Amygdala (tissue), 56 donors: ENCODE measurements at regions not wholly inside any gene's neighbourhood (a gene's known extent, or its start where the extent isn't known, plus 50 kb on each side); places are given as distances from the start of the nearest gene placed in this dataset.

Experiments used
- DNase-seq, 56 donors: peaks; one replicate each; lab custom pipeline; 2025; lab: John Stamatoyannopoulos, UW

DNA sequence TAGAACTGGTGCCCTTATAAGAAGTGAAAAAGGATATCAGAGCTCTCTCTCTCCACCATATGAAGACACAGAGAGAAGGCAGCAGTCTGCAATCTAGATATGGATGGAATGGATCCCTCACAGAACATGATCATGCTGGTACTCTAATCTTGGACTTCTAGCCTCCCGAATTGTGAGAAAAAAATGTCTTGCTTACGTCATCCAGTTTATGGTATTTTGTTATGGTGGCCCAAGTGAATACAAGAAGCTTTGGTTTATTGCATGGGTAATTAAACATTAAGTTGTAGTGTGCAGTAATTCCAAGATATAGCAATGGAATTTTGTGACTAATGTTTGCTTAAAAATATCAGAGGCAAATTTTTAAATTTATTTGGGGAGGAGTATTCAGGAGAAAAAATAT is 1667.4 kb upstream of the SLC39A10 start:
- no peak for DNase-seq

DNA sequence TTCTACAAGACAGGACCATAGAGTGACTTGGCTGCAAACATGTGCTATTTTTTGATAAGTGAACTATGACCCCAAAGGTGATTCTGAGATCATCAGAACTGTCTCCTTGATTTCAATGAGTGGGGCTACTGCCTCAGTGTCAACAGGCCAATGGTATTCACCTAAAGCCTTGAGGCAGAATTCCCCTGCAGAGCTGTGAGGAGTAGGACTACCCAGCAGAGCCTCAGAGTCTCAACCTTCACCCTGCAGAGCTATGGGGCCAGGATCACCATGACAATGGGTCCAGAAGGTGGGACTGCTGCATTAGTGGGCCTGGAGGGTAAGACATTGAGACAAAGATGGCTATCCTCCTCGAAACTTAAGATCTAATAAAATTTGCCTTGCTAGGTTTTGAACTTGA is 1668.2 kb upstream of the SLC39A10 start:
- DNase-seq: no peak

DNA sequence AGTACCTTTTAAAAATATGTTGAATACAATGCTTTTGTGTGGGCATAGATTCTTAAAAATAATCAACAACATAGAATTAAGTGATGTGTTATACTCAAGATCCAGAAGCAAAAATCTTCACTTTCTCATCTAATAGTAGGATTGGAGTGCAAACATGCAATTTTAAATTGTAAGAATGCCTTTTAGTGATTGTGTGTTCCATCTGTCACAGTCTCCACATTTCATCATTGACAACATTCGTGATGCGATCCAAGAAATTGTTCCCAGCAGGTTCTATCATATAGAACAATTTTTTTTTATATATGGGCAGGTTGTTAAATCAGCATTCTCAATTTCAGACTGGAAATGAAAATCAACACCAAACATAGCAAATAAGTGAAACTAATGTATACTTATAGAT is 1671.8 kb upstream of the SLC39A10 start:
- no peak for DNase-seq

DNA sequence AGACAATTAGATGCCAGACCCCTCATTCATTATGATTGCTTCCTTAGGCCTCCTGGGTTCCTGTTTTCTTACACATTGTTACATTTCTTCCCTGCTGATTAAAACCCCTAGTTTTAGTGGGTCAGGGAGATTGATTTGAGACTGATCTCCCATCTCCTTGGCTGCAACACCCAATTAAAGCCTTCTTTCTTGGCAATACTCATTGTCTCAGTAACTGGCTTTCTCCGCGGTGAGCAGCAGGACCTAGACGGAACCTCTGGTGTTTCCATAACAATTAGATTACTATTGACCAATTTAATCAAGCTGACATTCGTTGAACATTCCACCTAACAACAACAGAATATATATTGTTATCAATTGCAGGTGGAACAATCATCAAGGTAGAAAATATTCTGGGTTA is 1676.4 kb upstream of the SLC39A10 start:
- no peak for DNase-seq

DNA sequence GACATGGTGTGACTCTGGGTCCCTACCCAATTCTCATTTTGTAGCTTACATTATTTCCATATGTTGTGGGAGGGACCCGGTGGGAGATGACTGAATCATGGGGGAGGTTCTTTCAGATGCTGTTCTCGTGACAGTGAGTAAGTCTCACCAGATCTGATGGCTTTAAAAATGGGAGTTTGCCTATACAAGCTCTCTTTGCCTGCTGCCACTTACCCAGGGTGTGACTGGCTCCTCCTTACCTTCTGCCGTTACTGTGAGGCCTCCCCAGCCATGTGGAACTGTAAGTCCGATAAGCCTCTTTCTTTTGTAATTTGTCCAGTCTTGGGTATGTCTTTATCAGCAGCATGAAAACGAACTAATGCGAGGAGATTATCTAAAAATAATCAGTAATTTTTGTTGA is 1683.2 kb upstream of the SLC39A10 start:
- DNase-seq: no peak

DNA sequence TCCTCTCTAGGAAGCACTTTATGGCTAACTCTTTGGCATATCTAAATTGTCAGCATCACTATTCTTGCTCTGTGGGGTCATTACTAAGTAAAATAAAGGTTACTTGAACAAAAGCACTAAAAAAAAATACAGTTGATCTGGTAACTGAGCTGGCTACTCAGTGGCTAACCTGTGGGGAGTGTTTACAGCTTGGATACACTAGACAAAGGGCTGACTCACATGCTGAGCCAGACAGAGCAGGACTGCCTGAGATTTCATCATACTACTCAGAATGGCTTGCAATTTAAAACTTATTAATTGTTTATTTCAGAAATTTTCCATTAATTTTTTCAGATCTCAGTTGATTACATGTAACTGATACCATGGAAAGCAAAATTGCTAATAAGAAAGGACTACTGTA is 1690.4 kb upstream of the SLC39A10 start:
- DNase-seq: no peak

DNA sequence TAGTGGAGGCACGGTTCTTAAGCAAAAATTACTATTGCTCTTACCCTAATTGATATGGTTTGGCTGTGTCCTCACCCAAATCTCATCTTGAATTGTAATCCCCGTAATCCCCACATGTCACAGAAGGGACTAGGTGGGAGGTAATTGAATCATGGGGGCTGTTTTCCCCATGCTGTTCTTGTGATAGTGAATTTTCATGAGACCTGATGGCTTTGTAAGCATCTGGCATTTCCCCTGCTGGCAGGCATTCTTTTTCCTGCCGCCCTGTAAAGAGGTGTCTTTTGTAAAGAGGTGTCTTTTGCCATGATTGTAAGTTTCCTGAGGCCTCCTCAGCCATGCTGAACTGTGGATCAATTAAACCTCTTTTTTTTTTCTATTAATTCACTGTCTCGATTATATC is 1691.8 kb upstream of the SLC39A10 start:
- no peak for DNase-seq

DNA sequence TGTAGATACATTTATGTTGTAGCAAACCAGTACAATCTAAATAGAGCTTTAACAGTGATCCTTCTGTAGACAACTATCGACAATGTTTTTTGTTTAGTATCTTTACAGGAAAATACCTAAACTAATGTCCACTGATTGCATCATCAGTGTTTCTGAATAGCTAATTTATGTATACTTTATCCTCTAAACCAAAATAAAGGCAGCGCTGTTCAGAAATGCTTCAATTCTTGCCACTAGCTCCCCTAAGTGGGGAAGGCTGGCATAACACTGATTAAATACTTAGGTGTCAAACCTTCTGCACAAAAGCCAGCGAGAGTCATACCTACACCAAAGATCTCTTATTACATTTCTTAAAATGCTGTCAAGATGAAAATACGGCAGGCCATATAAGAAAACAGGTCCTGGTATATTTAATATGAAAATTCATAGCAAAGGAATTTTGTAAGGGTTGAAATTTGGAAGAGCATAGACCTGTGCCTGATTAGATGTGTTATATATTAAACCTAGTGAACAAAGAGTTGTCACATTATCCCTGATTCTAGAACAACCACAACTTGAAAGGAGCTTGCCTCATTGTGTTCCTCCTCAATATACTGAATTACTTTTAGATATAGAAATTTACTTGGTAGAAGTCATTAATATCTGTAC is 1693.4 kb upstream of the SLC39A10 start:
- DNase-seq: peak in 4 of 56 donors; percentile 2 to 18 (median 4)

DNA sequence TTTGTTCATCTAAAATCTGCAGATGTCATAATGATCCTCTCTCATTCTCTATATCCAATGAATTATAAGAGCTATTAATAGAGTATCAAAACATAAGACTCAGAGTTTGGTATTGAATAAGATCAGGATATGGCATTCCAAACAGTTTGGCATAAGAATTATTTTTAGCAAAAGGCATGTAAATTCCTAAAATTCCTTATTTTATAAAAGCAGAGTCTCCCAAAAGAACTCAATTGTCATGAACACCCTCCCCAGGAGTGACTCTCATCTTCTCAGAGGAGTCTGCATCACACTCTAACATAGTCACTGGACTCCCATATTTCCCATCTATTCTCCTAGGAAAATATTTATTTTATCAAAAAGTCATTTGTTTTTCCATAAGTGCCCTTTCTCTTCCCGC is 1710.2 kb upstream of the SLC39A10 start:
- no peak for DNase-seq

DNA sequence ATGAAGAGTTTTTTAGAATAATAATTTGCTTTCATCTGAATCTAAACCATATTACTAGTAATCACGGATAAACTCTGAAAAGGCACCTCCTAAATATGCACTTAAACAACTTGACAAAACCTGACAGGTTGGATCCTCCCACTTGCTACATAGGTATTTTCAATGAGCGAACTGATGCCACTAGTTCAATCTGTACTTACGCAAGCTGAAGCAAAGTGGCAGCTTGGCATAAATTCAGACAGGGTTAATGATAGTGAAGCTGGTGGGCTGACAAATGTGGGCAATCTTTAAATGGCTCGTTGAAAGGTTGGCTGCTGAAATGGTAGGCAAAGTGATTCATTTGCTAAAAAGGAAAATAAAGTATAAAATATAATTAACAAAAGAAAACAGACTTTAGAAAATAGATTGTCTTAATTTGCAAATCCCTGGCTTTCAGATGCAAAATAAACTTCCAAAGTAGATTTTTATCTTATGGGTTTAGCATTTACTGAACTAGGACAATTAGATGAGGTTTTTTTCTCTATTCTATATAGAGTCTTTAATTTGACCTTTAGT is 1713.5 kb upstream of the SLC39A10 start:
- peak in 1 of 56 donors; percentile 0 for DNase-seq

DNA sequence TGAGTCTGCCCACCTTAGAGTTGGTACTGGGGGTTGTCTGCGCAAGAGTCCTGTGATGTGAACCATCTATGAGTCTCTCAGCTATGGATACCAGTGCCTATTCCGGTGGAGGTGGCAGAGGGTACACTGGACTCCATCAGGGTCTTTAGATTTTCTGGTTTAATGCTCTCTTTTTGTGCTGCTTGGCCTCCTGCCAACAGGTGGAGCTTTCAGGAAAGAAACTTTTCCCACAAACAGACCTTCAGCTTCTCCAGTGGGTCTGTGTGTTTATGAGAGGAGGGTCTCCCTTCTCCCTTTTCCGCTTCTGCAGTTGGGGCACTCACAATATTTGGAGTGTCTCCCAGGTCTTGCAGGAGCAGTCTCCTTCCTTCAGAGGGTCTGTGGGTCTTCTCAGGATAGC is 1721.9 kb upstream of the SLC39A10 start:
- DNase-seq: no peak

DNA sequence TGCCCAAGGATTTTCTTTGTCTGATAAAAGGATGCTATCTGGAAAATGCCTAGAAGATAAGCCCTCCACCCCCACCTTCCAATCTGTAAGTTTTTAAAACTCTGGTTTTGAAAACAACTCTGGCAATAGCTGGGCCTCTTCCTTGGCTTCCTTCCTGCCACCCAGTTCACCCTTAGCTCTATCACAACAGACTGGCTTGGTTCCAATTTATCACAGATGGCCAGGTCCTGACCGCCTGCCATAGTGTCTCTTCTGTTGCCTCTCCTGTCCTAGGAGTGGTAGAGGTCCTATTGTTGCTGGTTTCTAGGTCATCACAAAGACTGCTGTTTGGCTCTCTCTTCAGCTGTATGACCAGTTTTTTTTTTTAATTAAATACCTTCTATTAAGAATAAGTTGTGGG is 1727.9 kb upstream of the SLC39A10 start:
- no peak for DNase-seq

DNA sequence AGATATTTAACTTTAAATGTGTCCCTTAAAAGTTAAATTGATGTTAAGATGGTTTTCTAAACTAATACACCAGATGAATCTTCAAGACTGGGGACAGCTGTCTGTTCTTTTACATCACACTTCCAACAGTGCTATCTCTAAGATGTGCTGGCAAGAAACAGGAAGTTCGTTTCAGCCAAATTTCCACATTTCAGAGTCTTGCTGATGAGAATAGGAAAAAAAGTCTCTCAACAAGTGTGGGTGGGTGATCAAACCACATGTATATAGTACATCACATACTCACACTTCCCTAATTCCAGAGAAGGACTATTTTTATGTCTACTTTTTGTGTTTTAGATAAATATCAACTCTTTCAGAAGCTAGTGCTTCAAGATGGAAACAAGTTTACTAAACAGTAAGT is 1712.8 kb upstream of the TMEFF2 start:
- DNase-seq: no peak

DNA sequence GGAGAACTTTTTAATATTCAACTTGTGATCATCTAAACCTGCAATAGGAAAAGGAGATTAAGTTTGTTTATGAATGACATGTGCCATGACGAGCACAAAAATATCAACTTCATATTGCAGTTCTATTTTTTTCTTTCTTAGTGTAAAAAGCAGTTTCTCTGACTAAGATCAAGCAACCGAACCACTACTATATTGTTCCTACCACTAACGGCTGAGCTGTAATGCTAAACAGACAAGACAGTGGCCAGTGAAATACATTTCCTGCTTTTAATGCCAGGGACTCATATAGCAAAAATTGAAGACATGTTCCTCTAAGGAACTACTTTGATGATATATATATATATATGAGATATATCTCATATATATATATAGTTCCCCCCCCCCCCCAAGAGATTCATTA is 1705.6 kb upstream of the TMEFF2 start:
- DNase-seq: no peak

DNA sequence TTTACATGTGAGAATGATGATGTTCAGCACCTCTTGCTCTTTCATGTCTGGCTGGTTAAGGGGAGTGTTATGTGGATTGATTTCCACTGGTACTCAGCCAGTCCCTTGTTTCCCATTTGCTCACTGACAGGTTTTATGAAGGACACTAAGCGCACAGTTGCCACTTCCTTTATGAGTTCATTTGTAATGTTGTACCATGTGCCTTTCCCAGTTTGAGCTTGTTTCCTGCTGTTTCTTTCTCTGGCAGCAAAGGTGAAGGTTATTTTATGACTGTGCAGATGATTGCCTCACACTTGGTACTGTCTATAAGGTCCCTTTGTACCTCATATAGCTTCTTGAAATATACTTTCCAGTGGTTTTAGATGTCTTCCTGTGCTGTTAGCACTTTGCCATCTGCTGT is 1700.5 kb upstream of the TMEFF2 start:
- no peak for DNase-seq

DNA sequence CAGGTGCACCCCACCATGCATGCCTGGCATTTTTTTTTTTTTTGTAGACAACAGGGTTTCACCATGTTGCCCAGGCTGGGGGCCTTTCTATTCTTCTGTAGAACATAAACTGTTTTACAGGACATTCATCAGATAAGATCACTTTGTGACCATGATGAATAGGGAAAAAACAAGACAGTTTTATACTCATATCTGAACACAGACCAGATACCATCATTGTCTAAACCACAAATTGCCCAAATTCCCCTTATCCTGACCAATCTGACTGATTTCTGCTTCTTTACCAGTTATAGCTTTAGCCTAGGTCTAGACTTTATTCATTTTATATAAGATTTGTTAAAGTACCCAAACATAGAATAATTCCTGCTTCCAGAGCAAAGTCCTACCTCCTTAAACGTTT is 1699.3 kb upstream of the TMEFF2 start:
- DNase-seq: no peak

DNA sequence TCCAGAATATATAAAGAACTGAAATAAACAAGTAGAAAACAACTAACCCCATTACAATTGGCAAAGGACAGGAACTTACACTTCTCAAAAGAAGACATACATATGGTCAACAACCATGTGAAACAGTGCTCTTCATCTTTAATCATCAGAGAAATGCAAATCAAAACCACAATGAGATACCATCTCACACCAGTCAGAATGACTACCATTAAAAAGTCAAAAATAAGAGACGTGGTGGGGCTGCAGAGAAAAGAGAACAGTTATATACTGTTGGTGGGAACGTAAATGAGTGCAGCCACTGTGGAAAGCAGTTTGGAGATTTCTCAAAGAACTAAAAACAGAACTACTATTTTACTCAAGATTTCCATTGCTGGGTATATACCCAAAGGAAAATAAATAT is 1696.3 kb upstream of the TMEFF2 start:
- DNase-seq: no peak

DNA sequence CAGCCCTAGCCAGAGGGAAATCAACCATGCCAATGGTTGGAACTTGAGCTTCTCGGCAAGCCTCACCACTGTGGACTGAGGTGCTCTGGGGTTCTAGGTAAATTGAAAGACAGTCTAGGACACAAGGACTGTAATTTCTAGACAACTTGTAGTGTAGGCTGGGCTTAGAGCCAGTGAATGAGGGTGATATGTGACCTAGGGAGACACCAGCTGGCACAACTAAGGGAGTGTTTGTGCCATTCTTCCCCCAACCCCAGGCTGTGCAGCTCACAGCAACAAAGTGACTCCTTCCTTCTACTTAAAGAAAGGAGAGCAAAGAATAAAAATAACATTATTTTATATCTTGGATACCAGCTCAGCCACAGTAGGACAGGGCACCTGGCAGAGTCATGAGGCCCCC is 1690.7 kb upstream of the TMEFF2 start:
- DNase-seq: no peak

DNA sequence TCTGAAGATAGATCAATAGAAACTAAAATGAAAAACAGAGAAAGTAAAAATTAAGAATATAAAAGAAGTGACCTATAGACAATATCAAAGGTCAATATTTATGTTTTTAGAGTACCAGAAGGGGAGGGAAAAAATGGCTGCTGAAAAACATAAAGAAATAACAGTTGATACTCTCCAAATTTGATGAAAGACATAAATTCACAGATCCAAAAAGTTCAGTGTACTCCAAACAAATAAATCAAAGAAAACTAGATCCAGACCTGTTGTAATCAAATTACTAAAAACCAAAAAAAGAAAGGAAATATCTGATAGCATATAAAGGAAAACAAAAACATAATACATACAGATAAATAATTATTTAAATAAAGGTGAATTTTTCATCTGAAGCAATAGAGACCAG is 1689.1 kb upstream of the TMEFF2 start:
- no peak for DNase-seq

DNA sequence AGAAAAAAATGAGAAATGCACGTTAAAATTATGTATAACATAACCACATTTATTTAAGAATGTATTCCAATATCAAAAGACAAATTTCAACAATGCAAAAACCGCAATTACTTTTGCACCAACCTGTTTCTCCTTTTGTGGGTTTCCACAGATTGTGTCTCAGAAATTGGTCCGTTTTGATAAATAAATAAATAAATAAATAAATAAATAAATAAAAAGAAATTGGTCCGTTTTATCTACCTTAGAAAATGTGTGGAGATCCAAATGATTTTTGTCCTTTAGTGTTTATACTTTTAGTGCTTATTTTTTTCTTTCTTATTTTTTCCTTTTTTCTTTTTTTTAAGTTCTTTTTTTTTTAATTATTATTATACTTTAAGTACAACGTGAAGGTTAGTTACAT is 1682.2 kb upstream of the TMEFF2 start:
- no peak for DNase-seq

DNA sequence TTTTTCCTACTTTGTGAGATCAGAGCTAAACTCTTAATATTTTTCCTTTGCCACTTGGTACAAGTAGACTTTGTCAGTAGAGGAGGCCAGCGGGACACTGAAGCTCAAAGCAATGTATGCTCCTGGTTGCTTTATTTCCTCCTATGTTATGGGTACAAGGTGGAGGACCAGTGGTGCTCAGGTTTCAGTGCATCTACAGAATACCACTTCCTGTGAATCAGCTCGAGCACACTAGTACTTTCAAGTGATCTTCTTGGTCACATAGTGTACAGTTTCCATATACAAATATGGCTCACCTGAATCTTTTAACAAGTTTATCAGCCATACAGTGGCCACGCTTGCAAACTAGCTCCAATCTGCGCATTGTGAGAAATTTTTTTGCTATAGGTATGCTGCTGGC is 1674.8 kb upstream of the TMEFF2 start:
- no peak for DNase-seq

DNA sequence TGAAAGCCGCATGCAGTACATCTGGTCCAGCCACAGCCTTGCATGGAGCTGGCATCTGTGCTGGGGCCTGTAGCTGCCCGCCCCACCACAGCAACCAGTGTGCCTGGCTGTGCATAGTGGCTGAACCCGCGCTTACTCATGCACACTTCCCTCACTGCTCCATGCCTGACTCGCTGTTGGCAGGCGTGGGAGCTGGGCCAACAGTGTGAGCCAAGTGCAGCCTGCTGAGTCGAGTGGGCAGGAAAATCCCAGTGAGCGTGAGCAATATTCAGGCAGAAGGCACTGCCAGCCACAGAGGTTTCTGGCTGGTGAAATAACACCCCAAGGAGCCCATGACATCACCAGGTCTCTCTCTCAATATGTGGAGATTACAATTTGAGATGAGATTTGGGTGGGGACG is 1674.1 kb upstream of the TMEFF2 start:
- DNase-seq: peak in 1 of 56 donors; percentile 2

DNA sequence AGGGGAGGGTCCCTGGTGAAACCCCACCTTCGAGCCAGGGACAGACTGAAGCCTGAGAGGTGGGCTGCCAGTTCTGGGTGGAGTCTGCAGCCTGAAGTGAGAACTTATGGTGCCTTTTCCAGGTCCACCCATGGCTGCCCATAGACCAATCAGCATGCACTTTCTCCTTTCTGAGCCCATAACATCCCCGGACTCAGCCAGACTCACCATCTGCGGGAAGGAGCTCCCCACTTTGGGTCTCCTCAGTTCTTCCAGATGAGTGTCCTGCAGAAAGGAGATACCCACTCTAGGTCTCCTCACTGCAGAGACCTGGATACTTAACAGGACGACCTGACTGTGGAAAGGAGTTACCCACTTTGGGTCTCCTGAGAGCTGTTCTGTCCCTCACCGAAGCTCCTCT is 1673.4 kb upstream of the TMEFF2 start:
- DNase-seq: no peak
